ENCODE measurements at regions not wholly inside any gene's neighbourhood (a gene's known extent, or its start where the extent isn't known, plus 50 kb on each side); places are given as distances from the start of the nearest gene placed in this dataset.

DNA sequence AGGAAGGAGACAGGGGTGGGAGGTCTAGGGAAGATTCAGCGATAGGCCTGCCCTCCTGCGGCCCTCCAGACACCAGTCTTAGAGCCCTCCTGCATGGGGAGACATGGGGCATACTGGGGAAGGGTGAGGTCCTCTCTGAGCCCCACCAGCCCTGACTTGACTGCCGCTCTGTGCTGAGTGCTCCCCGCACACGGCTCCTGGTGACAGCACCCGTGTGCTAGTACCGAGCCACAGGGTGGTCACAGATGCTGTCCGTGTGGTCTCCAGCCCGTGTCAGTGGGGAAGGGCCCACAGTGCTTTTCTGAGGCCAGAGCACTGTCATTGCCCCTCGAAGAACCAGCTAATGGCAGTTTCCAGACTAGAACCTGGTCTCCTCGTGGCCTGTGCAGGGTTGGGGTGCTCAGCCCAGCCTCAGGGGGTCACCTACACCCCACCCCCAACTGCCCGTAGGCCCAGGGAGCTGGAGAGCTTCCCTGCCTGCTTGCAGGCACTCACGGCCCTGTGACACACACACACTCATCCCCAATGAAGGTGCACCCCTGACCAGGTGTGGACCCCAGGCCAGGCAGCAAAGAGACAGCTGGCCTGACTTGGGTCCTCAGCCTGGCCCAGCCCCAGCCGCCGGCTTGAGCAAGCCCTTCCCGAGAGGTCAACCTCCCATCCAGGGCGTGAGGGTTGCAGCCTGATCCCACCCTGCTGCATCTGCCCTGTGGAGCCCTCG, 86.0 kb upstream of the RET start:
- RAD21 ChIA-PET (ENCODE audit: unreplicated experiment): no interaction called here
- 40% methylated on average over 18 of the region's 18 CpGs for WGBS (ENCODE audit: insufficient coverage, insufficient replicate concordance, low lambda C conversion rate, missing lambda C conversion rate)
- no peak overlapping the region for H3K4me2 ChIP-seq (ENCODE audit: control insufficient read depth, insufficient read depth)
- intact Hi-C loops (cut with micrococcal nuclease; ENCODE audit: unreplicated experiment) (no loop called here), in situ Hi-C loops (cut with MboI) (no loop called here)
- POLR2A ChIA-PET: no interaction called here
- H3K4me1 ChIP-seq (ENCODE audit: control insufficient read depth, insufficient read depth, low read length): no peaks in the 10 kb centered on the region
- H4K20me1 ChIP-seq (ENCODE audit: control insufficient read depth, insufficient read depth): no peaks in the 10 kb centered on the region
- no TSS peak for BruUV-seq (replicated peaks)
- no peak overlapping the region for H3K4me3 ChIP-seq
- SMC1A ChIA-PET (ENCODE audit: uncharacterized antibody, unreplicated experiment): no interaction called here
- CTCF ChIA-PET: no interaction called here
- H2AFZ ChIP-seq (ENCODE audit: control insufficient read depth, low read depth, low read length): no peak overlapping the region
- H3K79me2 ChIP-seq (ENCODE audit: control insufficient read depth, insufficient read depth, low read length): no peaks in the 10 kb centered on the region
- no peak overlapping the region for H3K9ac ChIP-seq (ENCODE audit: control insufficient read depth, insufficient read depth, low read length)
- DNase-seq (ENCODE audit: low read depth, low spot score) (no peak), FAIRE-seq (no peak), ATAC-seq (no peak)
- H3K9me3 ChIP-seq (replicated peaks; ENCODE audit: control insufficient read depth, insufficient read depth, low read length): no peaks in the 10 kb centered on the region
- no peaks in the 10 kb centered on the region for H3K36me3 ChIP-seq (ENCODE audit: control insufficient read depth in 2 of 2, insufficient read depth in 2 of 2, low read length in 1 of 2)
- no peaks in the 10 kb centered on the region; a peak in 1 of 4 replicates for H3K27me3 ChIP-seq (replicated peaks in 1 of 2; ENCODE audit: control insufficient read depth in 2 of 2, insufficient read depth in 2 of 2, low read length in 1 of 2)
- no peak overlapping the region for H3K27ac ChIP-seq (ENCODE audit: control insufficient read depth, insufficient read depth)
- no peak for TF ChIP-seq MTA3 (IDR thresholded peaks at IDR 0.05; ENCODE audit: borderline replicate concordance, low read length)
- TF ChIP-seq, protein P1, sequence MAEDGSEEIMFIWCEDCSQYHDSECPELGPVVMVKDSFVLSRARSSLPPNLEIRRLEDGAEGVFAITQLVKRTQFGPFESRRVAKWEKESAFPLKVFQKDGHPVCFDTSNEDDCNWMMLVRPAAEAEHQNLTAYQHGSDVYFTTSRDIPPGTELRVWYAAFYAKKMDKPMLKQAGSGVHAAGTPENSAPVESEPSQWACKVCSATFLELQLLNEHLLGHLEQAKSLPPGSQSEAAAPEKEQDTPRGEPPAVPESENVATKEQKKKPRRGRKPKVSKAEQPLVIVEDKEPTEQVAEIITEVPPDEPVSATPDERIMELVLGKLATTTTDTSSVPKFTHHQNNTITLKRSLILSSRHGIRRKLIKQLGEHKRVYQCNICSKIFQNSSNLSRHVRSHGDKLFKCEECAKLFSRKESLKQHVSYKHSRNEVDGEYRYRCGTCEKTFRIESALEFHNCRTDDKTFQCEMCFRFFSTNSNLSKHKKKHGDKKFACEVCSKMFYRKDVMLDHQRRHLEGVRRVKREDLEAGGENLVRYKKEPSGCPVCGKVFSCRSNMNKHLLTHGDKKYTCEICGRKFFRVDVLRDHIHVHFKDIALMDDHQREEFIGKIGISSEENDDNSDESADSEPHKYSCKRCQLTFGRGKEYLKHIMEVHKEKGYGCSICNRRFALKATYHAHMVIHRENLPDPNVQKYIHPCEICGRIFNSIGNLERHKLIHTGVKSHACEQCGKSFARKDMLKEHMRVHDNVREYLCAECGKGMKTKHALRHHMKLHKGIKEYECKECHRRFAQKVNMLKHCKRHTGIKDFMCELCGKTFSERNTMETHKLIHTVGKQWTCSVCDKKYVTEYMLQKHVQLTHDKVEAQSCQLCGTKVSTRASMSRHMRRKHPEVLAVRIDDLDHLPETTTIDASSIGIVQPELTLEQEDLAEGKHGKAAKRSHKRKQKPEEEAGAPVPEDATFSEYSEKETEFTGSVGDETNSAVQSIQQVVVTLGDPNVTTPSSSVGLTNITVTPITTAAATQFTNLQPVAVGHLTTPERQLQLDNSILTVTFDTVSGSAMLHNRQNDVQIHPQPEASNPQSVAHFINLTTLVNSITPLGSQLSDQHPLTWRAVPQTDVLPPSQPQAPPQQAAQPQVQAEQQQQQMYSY (CRISPR knock-in tag; IDR thresholded peaks at IDR 0.05): no peak
- no peak for TF ChIP-seq HDGF (IDR thresholded peaks at IDR 0.05)
- no peak for TF ChIP-seq MYC (IDR thresholded peaks at IDR 0.05; ENCODE audit: insufficient read depth, insufficient read length, insufficient replicate concordance, low read length, severe bottlenecking)
- TF ChIP-seq, protein P2, sequence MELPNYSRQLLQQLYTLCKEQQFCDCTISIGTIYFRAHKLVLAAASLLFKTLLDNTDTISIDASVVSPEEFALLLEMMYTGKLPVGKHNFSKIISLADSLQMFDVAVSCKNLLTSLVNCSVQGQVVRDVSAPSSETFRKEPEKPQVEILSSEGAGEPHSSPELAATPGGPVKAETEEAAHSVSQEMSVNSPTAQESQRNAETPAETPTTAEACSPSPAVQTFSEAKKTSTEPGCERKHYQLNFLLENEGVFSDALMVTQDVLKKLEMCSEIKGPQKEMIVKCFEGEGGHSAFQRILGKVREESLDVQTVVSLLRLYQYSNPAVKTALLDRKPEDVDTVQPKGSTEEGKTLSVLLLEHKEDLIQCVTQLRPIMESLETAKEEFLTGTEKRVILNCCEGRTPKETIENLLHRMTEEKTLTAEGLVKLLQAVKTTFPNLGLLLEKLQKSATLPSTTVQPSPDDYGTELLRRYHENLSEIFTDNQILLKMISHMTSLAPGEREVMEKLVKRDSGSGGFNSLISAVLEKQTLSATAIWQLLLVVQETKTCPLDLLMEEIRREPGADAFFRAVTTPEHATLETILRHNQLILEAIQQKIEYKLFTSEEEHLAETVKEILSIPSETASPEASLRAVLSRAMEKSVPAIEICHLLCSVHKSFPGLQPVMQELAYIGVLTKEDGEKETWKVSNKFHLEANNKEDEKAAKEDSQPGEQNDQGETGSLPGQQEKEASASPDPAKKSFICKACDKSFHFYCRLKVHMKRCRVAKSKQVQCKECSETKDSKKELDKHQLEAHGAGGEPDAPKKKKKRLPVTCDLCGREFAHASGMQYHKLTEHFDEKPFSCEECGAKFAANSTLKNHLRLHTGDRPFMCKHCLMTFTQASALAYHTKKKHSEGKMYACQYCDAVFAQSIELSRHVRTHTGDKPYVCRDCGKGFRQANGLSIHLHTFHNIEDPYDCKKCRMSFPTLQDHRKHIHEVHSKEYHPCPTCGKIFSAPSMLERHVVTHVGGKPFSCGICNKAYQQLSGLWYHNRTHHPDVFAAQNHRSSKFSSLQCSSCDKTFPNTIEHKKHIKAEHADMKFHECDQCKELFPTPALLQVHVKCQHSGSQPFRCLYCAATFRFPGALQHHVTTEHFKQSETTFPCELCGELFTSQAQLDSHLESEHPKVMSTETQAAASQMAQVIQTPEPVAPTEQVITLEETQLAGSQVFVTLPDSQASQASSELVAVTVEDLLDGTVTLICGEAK (IDR thresholded peaks at IDR 0.05; ENCODE audit: borderline replicate concordance): no peak
- no peak for TF ChIP-seq SMAD1 (IDR thresholded peaks at IDR 0.05; ENCODE audit: low read depth, partially characterized antibody)
- no peak for TF ChIP-seq ZNF24 (IDR thresholded peaks at IDR 0.05)
- no peak for TF ChIP-seq RFX5 (IDR thresholded peaks at IDR 0.05; ENCODE audit: low read depth, low read length)
- no peak for TF ChIP-seq ZSCAN29 (IDR thresholded peaks at IDR 0.05)
- TF ChIP-seq, protein P3, sequence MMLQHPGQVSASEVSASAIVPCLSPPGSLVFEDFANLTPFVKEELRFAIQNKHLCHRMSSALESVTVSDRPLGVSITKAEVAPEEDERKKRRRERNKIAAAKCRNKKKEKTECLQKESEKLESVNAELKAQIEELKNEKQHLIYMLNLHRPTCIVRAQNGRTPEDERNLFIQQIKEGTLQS (IDR thresholded peaks at IDR 0.05; ENCODE audit: borderline replicate concordance, extremely low read depth, low read depth, low read length): no peak
- no peak for TF ChIP-seq BCL11A (IDR thresholded peaks at IDR 0.05; ENCODE audit: low read depth, low read length)
- TF ChIP-seq ESRRA (IDR thresholded peaks at IDR 0.05; ENCODE audit: low read length): no peak
- no peak for TF ChIP-seq EZH2 (IDR thresholded peaks at IDR 0.05; ENCODE audit: borderline replicate concordance, control insufficient read depth, low read depth, low read length)
- TF ChIP-seq, protein P4, sequence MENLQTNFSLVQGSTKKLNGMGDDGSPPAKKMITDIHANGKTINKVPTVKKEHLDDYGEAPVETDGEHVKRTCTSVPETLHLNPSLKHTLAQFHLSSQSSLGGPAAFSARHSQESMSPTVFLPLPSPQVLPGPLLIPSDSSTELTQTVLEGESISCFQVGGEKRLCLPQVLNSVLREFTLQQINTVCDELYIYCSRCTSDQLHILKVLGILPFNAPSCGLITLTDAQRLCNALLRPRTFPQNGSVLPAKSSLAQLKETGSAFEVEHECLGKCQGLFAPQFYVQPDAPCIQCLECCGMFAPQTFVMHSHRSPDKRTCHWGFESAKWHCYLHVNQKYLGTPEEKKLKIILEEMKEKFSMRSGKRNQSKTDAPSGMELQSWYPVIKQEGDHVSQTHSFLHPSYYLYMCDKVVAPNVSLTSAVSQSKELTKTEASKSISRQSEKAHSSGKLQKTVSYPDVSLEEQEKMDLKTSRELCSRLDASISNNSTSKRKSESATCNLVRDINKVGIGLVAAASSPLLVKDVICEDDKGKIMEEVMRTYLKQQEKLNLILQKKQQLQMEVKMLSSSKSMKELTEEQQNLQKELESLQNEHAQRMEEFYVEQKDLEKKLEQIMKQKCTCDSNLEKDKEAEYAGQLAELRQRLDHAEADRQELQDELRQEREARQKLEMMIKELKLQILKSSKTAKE (IDR thresholded peaks at IDR 0.05; ENCODE audit: low read depth, poor library complexity, severe bottlenecking): no peak

Measured in GM12878 (cell line).